ENCODE measurements at regions not wholly inside any gene's neighbourhood (a gene's known extent, or its start where the extent isn't known, plus 50 kb on each side); places are given as distances from the start of the nearest gene placed in this dataset.
A peak's percentile ranks its signal among the peaks of the same experiment; 100 is the strongest.
"Not testable (repeated sequence)": the region's sequence is repeated elsewhere in the genome, so short reads cannot be mapped to it uniquely, and the experiment has no call there.

DNA sequence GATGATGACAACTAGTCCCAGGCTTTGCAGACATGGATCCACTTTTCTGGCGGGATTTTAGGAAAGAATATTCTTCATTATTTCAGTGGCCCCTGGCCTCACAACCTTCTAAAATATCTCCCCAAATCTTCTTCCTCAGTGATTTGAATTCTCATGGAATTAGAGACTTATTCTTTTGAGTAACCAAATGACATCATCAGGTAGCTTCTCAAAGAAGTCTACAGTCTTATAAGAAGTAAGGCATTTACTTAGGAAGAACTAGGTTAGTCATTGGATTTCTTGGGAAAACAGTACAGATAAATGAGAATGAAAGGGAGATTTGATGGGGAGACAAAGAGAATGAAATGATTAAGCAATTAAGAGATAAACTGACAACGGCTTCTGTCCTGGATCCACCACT, 201.1 kb upstream of the PROX1 start:
- no peaks in the 10 kb centered on the region for H3K9me3 ChIP-seq (ENCODE audit: control insufficient read depth in 2 of 2, insufficient read depth in 1 of 2, low read depth in 1 of 2, low read length in 1 of 2)
- no peaks in the 10 kb centered on the region for H3K36me3 ChIP-seq (ENCODE audit: control insufficient read depth in 3 of 3, insufficient read depth in 2 of 3, low read depth in 1 of 3, low read length in 3 of 3)
- no peak for FAIRE-seq
- peaks cover 0 to 2% (median 0%) of the 10 kb centered on the region in 3 donors for H3K27me3 ChIP-seq (ENCODE audit: control insufficient read depth in 3 of 3, insufficient read depth in 3 of 3, low read length in 3 of 3)
- DNase-seq: no peak
- no peak overlapping the region for H3K27ac ChIP-seq (ENCODE audit: low read depth in 1 of 3, low read length in 2 of 3)
- H3K4me1 ChIP-seq (ENCODE audit: control insufficient read depth in 3 of 3, insufficient read depth in 2 of 3, low read depth in 1 of 3, low read length in 2 of 3): no peaks in the 10 kb centered on the region
- no peak overlapping the region for H3K4me3 ChIP-seq (ENCODE audit: low read depth in 1 of 3, low read length in 3 of 3)
- WGBS, 3 donors: 89 to 97% (median 95%) methylated on average over 2 of the region's 2 CpGs

DNA sequence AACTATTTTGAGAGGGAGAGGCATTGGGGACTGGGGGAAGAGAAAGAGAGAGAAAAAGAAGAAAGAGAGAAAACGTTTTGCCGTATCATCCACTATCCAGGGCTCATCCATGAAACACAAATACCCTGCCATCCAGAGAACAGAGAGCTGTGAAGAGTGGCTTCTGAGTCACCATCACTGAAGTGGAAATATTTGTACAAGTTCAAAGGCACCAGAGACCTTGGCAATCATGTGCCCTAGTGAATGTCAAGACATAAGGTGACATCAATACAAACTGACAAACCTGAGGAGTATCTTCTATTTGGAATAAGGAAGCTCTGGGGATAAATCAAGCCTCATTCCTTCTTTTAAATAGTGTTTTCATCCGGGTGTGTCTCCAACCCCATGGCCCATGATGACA, 197.2 kb upstream of the PROX1 start:
- H3K4me1 ChIP-seq (ENCODE audit: control insufficient read depth in 3 of 3, insufficient read depth in 2 of 3, low read depth in 1 of 3, low read length in 2 of 3): no peaks in the 10 kb centered on the region
- no peaks in the 10 kb centered on the region for H3K36me3 ChIP-seq (ENCODE audit: control insufficient read depth in 3 of 3, insufficient read depth in 2 of 3, low read depth in 1 of 3, low read length in 3 of 3)
- H3K9me3 ChIP-seq (ENCODE audit: control insufficient read depth in 2 of 2, insufficient read depth in 1 of 2, low read depth in 1 of 2, low read length in 1 of 2): no peaks in the 10 kb centered on the region
- peaks cover 0 to 2% (median 0%) of the 10 kb centered on the region in 3 donors for H3K27me3 ChIP-seq (ENCODE audit: control insufficient read depth in 3 of 3, insufficient read depth in 3 of 3, low read length in 3 of 3)
- no peak overlapping the region for H3K27ac ChIP-seq (ENCODE audit: low read depth in 1 of 3, low read length in 2 of 3)
- no peak overlapping the region for H3K4me3 ChIP-seq (ENCODE audit: low read depth in 1 of 3, low read length in 3 of 3)
- FAIRE-seq (no peak), DNase-seq (no peak)
- 75 to 89% (median 77%) methylated on average over 3 of the region's 3 CpGs for WGBS, 3 donors

DNA sequence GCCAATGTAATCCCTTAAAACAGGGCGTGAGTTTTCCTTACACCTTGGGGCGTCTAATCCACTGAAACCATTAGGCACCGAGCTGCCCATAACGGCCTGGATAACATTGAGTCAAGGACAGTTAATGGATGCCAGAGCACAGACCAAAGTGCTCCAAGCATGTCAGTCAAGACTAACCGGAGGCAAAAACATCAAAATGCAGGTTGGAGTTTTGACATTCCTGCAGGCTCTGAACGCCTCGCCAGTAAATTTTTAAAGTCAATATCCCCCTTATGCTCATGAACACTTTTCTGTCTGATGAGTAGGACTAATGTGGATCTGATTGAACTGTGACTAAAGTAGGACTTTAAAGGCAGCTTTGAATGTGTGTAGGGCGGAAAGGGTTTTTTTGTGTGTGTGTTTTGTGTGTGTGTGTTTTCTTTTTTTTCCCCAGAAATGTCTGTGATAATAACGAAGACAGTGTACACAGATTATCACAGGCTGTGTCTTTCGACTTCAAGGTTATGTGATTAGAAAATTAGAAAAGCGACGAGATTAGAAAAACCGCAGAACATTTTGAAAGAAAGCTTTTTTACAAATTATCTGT, 194.2 kb upstream of the PROX1 start:
- Histone ChIP-seq H3K27me3 (ENCODE audit: control insufficient read depth in 3 of 3, insufficient read depth in 3 of 3, low read length in 3 of 3) (no peaks in the 10 kb centered on the region), H3K9me3 (ENCODE audit: control insufficient read depth in 2 of 2, insufficient read depth in 1 of 2, low read depth in 1 of 2, low read length in 1 of 2) (no peaks in the 10 kb centered on the region), H3K36me3 (ENCODE audit: control insufficient read depth in 3 of 3, insufficient read depth in 2 of 3, low read depth in 1 of 3, low read length in 3 of 3) (no peaks in the 10 kb centered on the region), H3K27ac (ENCODE audit: low read depth in 1 of 3, low read length in 2 of 3) (no peak overlapping the region), H3K4me1 (ENCODE audit: control insufficient read depth in 3 of 3, insufficient read depth in 2 of 3, low read depth in 1 of 3, low read length in 2 of 3) (peaks cover 0 to 3% (median 2%) of the 10 kb centered on the region in 3 donors), H3K4me3 (ENCODE audit: low read depth in 1 of 3, low read length in 3 of 3) (no peak overlapping the region)
- no peak for DNase-seq
- 83 to 88% (median 87%) methylated on average over 13 of the region's 13 CpGs for WGBS, 3 donors
- FAIRE-seq: no peak

DNA sequence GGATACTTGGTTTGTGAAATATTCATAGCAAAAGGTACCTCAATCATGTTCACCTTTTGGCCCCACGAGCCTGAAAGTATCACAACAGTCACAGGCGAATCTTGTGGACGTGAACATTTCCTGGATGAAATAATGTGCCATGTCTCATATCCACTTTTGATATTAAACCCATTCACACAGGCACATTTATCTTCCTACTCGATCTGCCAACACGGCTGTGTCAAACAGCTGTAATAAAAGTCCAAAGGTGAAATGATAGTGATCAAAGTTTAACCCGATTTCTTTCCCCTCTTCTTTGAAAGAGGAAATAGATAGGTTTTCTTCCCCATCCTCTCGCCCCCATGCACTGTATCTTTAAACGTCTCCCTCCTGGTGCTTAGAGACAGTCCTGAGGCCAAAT, 191.2 kb upstream of the PROX1 start:
- Histone ChIP-seq H3K9me3 (ENCODE audit: control insufficient read depth in 2 of 2, insufficient read depth in 1 of 2, low read depth in 1 of 2, low read length in 1 of 2) (no peaks in the 10 kb centered on the region), H3K27me3 (ENCODE audit: control insufficient read depth in 3 of 3, insufficient read depth in 3 of 3, low read length in 3 of 3) (no peaks in the 10 kb centered on the region), H3K4me1 (ENCODE audit: control insufficient read depth in 3 of 3, insufficient read depth in 2 of 3, low read depth in 1 of 3, low read length in 2 of 3) (peaks cover 0 to 3% (median 2%) of the 10 kb centered on the region in 3 donors), H3K27ac (ENCODE audit: low read depth in 1 of 3, low read length in 2 of 3) (no peak overlapping the region), H3K36me3 (ENCODE audit: control insufficient read depth in 3 of 3, insufficient read depth in 2 of 3, low read depth in 1 of 3, low read length in 3 of 3) (no peaks in the 10 kb centered on the region), H3K4me3 (ENCODE audit: low read depth in 1 of 3, low read length in 3 of 3) (no peak overlapping the region)
- 11 to 48% (median 35%) methylated on average over 8 of the region's 8 CpGs for WGBS, 3 donors
- peak in 1 of 2 donors; percentile 29 for DNase-seq
- FAIRE-seq: no peak

DNA sequence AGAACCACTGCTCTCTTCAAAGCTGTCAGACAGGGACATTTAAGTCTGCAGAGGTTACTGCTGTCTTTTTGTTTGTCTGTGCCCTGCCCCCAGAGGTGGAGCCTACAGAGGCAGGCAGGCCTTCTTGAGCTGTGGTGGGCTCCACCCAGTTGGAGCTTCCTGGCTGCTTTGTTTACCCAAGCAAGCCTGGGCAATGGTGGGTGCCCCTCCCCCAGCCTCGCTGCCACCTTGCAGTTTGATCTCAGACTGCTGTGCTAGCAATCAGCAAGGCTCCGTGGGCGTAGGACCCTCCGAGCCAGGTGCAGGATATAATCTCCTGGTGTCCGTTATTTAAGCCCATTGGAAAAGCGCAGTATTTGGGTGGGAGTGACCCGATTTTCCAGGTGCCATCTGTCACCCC, 179.5 kb upstream of the PROX1 start:
- 83 to 95% (median 90%) methylated on average over 7 of the region's 7 CpGs for WGBS, 3 donors
- FAIRE-seq; H3K27ac ChIP-seq (ENCODE audit: low read depth in 1 of 3, low read length in 2 of 3); H3K4me3 ChIP-seq (ENCODE audit: low read depth in 1 of 3, low read length in 3 of 3); DNase-seq; H3K4me1 ChIP-seq (ENCODE audit: control insufficient read depth in 3 of 3, insufficient read depth in 2 of 3, low read depth in 1 of 3, low read length in 2 of 3); H3K9me3 ChIP-seq (ENCODE audit: control insufficient read depth in 2 of 2, insufficient read depth in 1 of 2, low read depth in 1 of 2, low read length in 1 of 2); H3K27me3 ChIP-seq (ENCODE audit: control insufficient read depth in 3 of 3, insufficient read depth in 3 of 3, low read length in 3 of 3); H3K36me3 ChIP-seq (ENCODE audit: control insufficient read depth in 3 of 3, insufficient read depth in 2 of 3, low read depth in 1 of 3, low read length in 3 of 3): not testable (repeated sequence)

DNA sequence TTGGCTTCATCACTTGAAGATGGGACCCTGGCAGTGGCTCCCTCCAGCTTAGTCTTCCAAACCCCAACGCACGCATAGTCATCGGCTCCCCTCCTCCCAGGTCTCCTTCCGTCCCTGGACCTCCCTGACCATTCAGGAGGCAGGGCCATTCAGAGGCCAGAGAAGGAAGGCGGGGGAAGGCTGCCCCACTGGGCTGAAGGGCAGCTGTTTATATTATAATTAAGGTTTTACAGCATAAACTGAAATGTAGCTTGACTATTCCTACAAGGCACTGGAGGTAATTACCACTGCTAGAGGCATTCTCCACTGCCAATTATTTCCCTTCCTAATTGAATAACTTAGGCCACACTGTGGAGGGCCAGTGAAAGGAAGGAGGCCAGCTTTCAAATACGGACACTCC, 170.6 kb upstream of the PROX1 start:
- FAIRE-seq: no peak
- WGBS, 3 donors: 91 to 96% (median 94%) methylated on average over 6 of the region's 6 CpGs

DNA sequence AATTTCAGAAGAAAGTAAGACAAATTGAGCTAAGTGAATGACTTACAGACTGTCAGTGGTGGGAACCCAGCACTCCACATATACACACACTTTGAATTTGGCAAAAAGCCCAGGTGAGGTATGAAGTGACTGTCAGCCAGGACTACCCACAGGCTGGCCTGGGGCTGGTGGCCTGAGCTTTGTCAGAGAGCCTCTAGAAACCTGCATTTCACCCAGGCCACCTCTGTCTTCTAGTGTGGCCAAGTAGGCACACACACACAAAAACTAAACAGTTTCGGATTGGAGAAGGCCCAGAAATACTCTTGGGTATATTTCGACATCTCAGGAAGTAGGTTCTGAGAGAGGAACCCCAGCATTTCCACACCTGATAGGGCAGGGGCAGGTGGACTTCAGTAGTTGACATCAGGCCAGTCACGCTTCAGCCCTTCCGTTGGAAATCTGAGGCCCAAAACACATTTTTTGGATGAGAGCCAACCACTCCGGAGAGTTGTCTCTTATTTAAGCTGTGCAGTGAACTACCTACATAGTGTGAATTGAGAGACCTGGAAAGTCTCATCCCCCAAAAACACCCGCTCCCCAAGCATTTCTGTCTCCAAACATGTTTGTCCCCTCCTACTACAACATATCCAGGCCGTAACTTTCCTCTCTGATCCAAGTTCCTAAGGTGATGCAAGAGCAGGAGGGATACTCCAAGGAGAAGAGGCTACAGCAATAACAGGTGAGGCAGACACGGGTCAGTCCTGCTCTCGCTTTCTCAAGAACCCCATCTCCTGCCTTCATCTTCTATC, 167.2 kb upstream of the PROX1 start:
- Histone ChIP-seq H3K36me3 (ENCODE audit: control insufficient read depth in 3 of 3, insufficient read depth in 2 of 3, low read depth in 1 of 3, low read length in 3 of 3) (no peaks in the 10 kb centered on the region), H3K27ac (ENCODE audit: low read depth in 1 of 3, low read length in 2 of 3) (no peak overlapping the region), H3K4me3 (ENCODE audit: low read depth in 1 of 3, low read length in 3 of 3) (no peak overlapping the region), H3K27me3 (ENCODE audit: control insufficient read depth in 3 of 3, insufficient read depth in 3 of 3, low read length in 3 of 3) (no peaks in the 10 kb centered on the region), H3K9me3 (ENCODE audit: control insufficient read depth in 2 of 2, insufficient read depth in 1 of 2, low read depth in 1 of 2, low read length in 1 of 2) (no peaks in the 10 kb centered on the region), H3K4me1 (ENCODE audit: control insufficient read depth in 3 of 3, insufficient read depth in 2 of 3, low read depth in 1 of 3, low read length in 2 of 3) (peaks cover 0 to 2% (median 0%) of the 10 kb centered on the region in 3 donors)
- DNase-seq (no peak), FAIRE-seq (no peak)
- 78 to 85% (median 81%) methylated on average over 9 of the region's 9 CpGs for WGBS, 3 donors

More for the DNA sequence above, 170.6 kb upstream of the PROX1 start:
- H3K9me3 ChIP-seq (ENCODE audit: control insufficient read depth in 2 of 2, insufficient read depth in 1 of 2, low read depth in 1 of 2, low read length in 1 of 2): no peaks in the 10 kb centered on the region
- H3K4me1 ChIP-seq (ENCODE audit: control insufficient read depth in 3 of 3, insufficient read depth in 2 of 3, low read depth in 1 of 3, low read length in 2 of 3): peaks cover 0 to 2% (median 0%) of the 10 kb centered on the region in 3 donors
- H3K27me3 ChIP-seq (ENCODE audit: control insufficient read depth in 3 of 3, insufficient read depth in 3 of 3, low read length in 3 of 3): no peaks in the 10 kb centered on the region
- no peak overlapping the region for H3K4me3 ChIP-seq (ENCODE audit: low read depth in 1 of 3, low read length in 3 of 3)
- no peaks in the 10 kb centered on the region for H3K36me3 ChIP-seq (ENCODE audit: control insufficient read depth in 3 of 3, insufficient read depth in 2 of 3, low read depth in 1 of 3, low read length in 3 of 3)
- no peak for DNase-seq
- no peak overlapping the region for H3K27ac ChIP-seq (ENCODE audit: low read depth in 1 of 3, low read length in 2 of 3)

DNA sequence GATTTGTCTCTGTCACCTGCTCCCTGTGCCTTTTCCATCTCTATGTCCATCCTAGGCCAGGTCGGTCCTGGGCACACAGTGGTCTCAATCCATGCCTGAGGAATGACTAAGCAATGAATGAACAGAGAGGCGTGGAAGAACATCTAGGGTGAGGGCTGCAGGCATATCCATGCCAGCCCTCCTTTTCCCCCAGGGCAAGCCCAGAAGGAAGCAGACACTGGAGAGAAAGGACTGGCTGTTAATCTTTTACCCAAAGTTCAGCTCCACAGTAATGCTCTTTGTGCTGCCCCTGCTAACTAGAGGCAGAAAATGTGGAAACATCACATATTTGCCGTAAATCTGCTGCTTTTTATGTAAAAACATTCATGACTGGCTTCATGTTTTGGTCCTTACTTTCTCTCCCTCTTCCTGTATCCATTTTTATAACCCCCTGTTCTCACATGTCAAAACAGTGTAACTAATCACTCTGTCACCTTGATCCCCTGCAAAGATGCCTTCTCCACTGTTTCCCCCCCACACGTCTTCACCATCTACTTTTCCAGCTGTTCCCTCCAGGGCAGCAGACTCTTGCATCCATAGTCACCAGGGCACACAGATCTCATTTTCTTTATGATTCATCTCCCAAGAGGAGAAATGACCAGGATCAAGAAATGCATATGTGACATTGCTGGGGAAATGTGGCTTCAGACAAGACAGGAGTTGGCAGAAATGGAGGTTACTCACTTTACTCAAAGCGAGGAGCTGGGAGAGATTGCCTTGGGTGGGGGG, 166.4 kb upstream of the PROX1 start:
- H3K4me1 ChIP-seq (ENCODE audit: control insufficient read depth in 3 of 3, insufficient read depth in 2 of 3, low read depth in 1 of 3, low read length in 2 of 3): peaks cover 0 to 2% (median 0%) of the 10 kb centered on the region in 3 donors

More for the DNA sequence above, 166.4 kb upstream of the PROX1 start:
- no peak for DNase-seq
- Histone ChIP-seq H3K27me3 (ENCODE audit: control insufficient read depth in 3 of 3, insufficient read depth in 3 of 3, low read length in 3 of 3) (no peaks in the 10 kb centered on the region), H3K4me3 (ENCODE audit: low read depth in 1 of 3, low read length in 3 of 3) (no peak overlapping the region), H3K9me3 (ENCODE audit: control insufficient read depth in 2 of 2, insufficient read depth in 1 of 2, low read depth in 1 of 2, low read length in 1 of 2) (no peaks in the 10 kb centered on the region), H3K36me3 (ENCODE audit: control insufficient read depth in 3 of 3, insufficient read depth in 2 of 3, low read depth in 1 of 3, low read length in 3 of 3) (no peaks in the 10 kb centered on the region), H3K27ac (ENCODE audit: low read depth in 1 of 3, low read length in 2 of 3) (no peak overlapping the region)
- 77 to 86% (median 82%) methylated on average over 5 of the region's 5 CpGs for WGBS, 3 donors
- FAIRE-seq: no peak

Data from small intestine (tissue), 7 donors.